NCI-H226 (cell line): ENCODE measurements at regions not wholly inside any gene's neighbourhood (a gene's known extent, or its start where the extent isn't known, plus 50 kb on each side); places are given as distances from the start of the nearest gene placed in this dataset.
A peak's percentile ranks its signal among the peaks of the same experiment; 100 is the strongest.
"Not testable (repeated sequence)": the region's sequence is repeated elsewhere in the genome, so short reads cannot be mapped to it uniquely, and the experiment has no call there.

Experiments
- DNase-seq: peaks from one replicate; pipeline ENCODE4 v3.0.0-alpha.2; 2015

GRCh38 chr15:20680257-20680815, 138.7 kb upstream of the GOLGA6L6 start:
- not testable (repeated sequence) for DNase-seq

- no peak for DNase-seq
These were observed 130.9 kb upstream of the GOLGA6L6 start for GRCh38 chr15:20672470-20672869.

- DNase-seq: peak; percentile 29
These were observed 130.1 kb upstream of the GOLGA6L6 start for GRCh38 chr15:20671675-20672074.

- DNase-seq: not testable (repeated sequence)
These were observed 124.8 kb upstream of the GOLGA6L6 start for GRCh38 chr15:20666410-20666809.

GRCh38 chr15:20665653-20666052, 124.1 kb upstream of the GOLGA6L6 start:
- DNase-seq: no peak

- no peak for DNase-seq
These were observed 117.7 kb upstream of the GOLGA6L6 start for GRCh38 chr15:20659265-20659664.

GRCh38 chr15:20658024-20658423, 116.4 kb upstream of the GOLGA6L6 start:
- no peak for DNase-seq

GRCh38 chr15:20657084-20657483, 115.5 kb upstream of the GOLGA6L6 start:
- DNase-seq: no peak

GRCh38 chr15:20652914-20653313, 111.3 kb upstream of the GOLGA6L6 start:
- no peak for DNase-seq

GRCh38 chr15:20648402-20648975, 106.9 kb upstream of the GOLGA6L6 start:
- not testable (repeated sequence) for DNase-seq

- no peak for DNase-seq
These were observed 105.0 kb upstream of the GOLGA6L6 start for GRCh38 chr15:20646529-20647142.

GRCh38 chr15:20645956-20646355, 104.4 kb upstream of the GOLGA6L6 start:
- peak; percentile 48 for DNase-seq

- no peak for DNase-seq
These were observed 103.3 kb upstream of the GOLGA6L6 start for GRCh38 chr15:20644896-20645295.

GRCh38 chr15:20643829-20644425, 102.3 kb upstream of the GOLGA6L6 start:
- no peak for DNase-seq

GRCh38 chr15:20643024-20643770, 101.6 kb upstream of the GOLGA6L6 start:
- DNase-seq: no peak

- no peak for DNase-seq
These were observed 100.6 kb upstream of the GOLGA6L6 start for GRCh38 chr15:20642054-20642767.

GRCh38 chr15:20640427-20640826, 98.8 kb upstream of the GOLGA6L6 start:
- not testable (repeated sequence) for DNase-seq

- not testable (repeated sequence) for DNase-seq
These were observed 97.6 kb upstream of the GOLGA6L6 start for GRCh38 chr15:20639224-20639623.

- DNase-seq: not testable (repeated sequence)
These were observed 95.9 kb upstream of the GOLGA6L6 start for GRCh38 chr15:20637499-20637898.

- DNase-seq: not testable (repeated sequence)
These were observed 87.9 kb upstream of the GOLGA6L6 start for GRCh38 chr15:20629526-20629925.

GRCh38 chr15:20628538-20628937, 86.9 kb upstream of the GOLGA6L6 start:
- not testable (repeated sequence) for DNase-seq

GRCh38 chr15:20625469-20625868, 83.9 kb upstream of the GOLGA6L6 start:
- DNase-seq: not testable (repeated sequence)

GRCh38 chr15:20624085-20624484, 82.5 kb upstream of the GOLGA6L6 start:
- not testable (repeated sequence) for DNase-seq
